ENCODE measurements at regions not wholly inside any gene's neighbourhood (a gene's known extent, or its start where the extent isn't known, plus 50 kb on each side); places are given as distances from the start of the nearest gene placed in this dataset.

DNA sequence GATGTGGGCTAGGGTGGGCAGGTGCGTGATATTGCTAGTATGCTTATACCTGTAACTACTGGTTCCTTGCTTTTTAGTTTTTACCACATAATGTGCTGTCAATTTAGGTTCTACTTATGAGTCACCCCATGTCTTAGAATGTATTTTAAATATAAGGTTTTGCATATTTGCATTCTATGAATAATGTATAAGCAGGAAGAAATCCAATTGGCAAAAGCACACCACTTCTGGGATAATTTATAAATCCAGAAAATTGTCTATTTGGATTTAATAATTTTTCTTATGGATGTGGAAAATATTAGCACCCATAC lies 421.6 kb downstream of the PCDH7 start:
- TF ChIP-seq, protein P1, sequence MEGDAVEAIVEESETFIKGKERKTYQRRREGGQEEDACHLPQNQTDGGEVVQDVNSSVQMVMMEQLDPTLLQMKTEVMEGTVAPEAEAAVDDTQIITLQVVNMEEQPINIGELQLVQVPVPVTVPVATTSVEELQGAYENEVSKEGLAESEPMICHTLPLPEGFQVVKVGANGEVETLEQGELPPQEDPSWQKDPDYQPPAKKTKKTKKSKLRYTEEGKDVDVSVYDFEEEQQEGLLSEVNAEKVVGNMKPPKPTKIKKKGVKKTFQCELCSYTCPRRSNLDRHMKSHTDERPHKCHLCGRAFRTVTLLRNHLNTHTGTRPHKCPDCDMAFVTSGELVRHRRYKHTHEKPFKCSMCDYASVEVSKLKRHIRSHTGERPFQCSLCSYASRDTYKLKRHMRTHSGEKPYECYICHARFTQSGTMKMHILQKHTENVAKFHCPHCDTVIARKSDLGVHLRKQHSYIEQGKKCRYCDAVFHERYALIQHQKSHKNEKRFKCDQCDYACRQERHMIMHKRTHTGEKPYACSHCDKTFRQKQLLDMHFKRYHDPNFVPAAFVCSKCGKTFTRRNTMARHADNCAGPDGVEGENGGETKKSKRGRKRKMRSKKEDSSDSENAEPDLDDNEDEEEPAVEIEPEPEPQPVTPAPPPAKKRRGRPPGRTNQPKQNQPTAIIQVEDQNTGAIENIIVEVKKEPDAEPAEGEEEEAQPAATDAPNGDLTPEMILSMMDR (conservative IDR thresholded peaks at IDR 0.05; ENCODE audit: low read length) = no peak
- TF ChIP-seq EZH2phosphoT487 (IDR thresholded peaks at IDR 0.05; ENCODE audit: borderline replicate concordance, low read depth, low read length) = no peak
